ENCODE measurements at regions not wholly inside any gene's neighbourhood (a gene's known extent, or its start where the extent isn't known, plus 50 kb on each side); places are given as distances from the start of the nearest gene placed in this dataset.

DNA sequence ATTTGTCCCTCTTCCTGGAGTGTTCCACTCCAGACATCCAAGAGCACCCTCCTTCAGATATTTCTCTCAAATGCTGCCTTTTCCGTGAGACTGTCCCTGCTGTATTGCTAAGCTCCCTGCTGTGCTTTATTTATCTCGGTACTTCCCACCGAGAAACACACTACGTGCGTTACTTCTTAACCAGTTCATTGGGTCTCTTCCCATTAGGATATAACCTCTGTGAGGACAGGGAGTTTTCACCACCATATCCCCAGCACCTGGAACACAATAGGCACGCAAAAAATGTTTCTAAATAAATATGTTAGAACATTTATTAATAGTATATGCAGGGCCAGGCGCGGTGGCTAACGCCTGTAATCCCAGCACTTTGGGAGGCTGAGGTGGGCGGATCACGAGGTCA, 308.7 kb upstream of the IL12A start:
- TF ChIP-seq, protein P1, sequence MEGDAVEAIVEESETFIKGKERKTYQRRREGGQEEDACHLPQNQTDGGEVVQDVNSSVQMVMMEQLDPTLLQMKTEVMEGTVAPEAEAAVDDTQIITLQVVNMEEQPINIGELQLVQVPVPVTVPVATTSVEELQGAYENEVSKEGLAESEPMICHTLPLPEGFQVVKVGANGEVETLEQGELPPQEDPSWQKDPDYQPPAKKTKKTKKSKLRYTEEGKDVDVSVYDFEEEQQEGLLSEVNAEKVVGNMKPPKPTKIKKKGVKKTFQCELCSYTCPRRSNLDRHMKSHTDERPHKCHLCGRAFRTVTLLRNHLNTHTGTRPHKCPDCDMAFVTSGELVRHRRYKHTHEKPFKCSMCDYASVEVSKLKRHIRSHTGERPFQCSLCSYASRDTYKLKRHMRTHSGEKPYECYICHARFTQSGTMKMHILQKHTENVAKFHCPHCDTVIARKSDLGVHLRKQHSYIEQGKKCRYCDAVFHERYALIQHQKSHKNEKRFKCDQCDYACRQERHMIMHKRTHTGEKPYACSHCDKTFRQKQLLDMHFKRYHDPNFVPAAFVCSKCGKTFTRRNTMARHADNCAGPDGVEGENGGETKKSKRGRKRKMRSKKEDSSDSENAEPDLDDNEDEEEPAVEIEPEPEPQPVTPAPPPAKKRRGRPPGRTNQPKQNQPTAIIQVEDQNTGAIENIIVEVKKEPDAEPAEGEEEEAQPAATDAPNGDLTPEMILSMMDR (IDR thresholded peaks at IDR 0.05), result no peak
- TF ChIP-seq POLR2A (IDR thresholded peaks at IDR 0.05), result no peak
- no peak for TF ChIP-seq POLR2AphosphoS5 (IDR thresholded peaks at IDR 0.05)
